K562 (cell line): ENCODE measurements at regions not wholly inside any gene's neighbourhood (a gene's known extent, or its start where the extent isn't known, plus 50 kb on each side); places are given as distances from the start of the nearest gene placed in this dataset.

Experiments used
- ATAC-seq: fragments of 200-7000 bp; cut with Tn5 transposase; 3 replicates; pipeline ENCODE4 v1.9.1; 2020; ENCODE audit warnings: moderate library complexity
- BruUV-seq: library from RNA; stranded (reverse); fragments of 400-500 nt; replicated peaks from 2 replicates; lab custom pipeline; 2021; lab: Mats Ljungman, UMichigan
- CTCF ChIA-PET: fragments of 300-600 bp; formaldehyde crosslinking; extraction: SDS; loops from one replicate; lab custom pipeline; 2021; ENCODE audit warnings: low intra/inter-chr PET ratio; lab: Yijun Ruan, JAX
- POLR2A ChIA-PET: fragments of 300-600, 350-650 bp; sonication (Branson Sonifier 250); formaldehyde crosslinking; extraction: SDS; loops from one replicate; lab custom pipeline; 2021; ENCODE audit warnings: antibody characterized with exemption, inconsistent platforms; lab: Yijun Ruan, JAX
- DNase-seq, 4 experiments: peaks; one replicate each; pipeline versions ENCODE4 v3.0.0 to v3.0.0-alpha.2; 2011 to 2018; ENCODE audit warnings: low spot score in 3 of 4, mixed read lengths in 3 of 4; ENCODE audit errors: extremely low read depth in 1 of 4
- FAIRE-seq: peaks from 2 replicates; lab custom pipeline; 2011; peaks lifted over from hg19 to GRCh38; lab: Jason Lieb, UNC
- H2AFZ ChIP-seq: 2 replicates; pipeline ENCODE4 v1.6.0; 2011; ENCODE audit warnings: low read depth, low read length, control low read depth, inconsistent platforms
- H3K27ac ChIP-seq: fragments of 200-600 bp; 3 replicates; pipeline ENCODE4 v1.8.0; 2011; ENCODE audit warnings: low read depth, mild to moderate bottlenecking, control low read depth, inconsistent platforms, low read length, moderate library complexity, mixed read lengths; ENCODE audit errors: extremely low read depth
- H3K27me3 ChIP-seq, 2 experiments: fragments of 300-600 bp in 1 of 2; 2 replicates in 1 of 2; 3 replicates in 1 of 2; pipeline versions ENCODE4 v1.6.0 to v1.8.0; 2011; ENCODE audit warnings: inconsistent platforms in 2 of 2, low read length in 2 of 2, mild to moderate bottlenecking in 1 of 2, mixed read lengths in 1 of 2, moderate library complexity in 1 of 2; ENCODE audit not compliant: control insufficient read depth in 2 of 2, insufficient read depth in 2 of 2
- H3K36me3 ChIP-seq: fragments of 300-600 bp; 3 replicates; pipeline ENCODE4 v1.8.0; 2011; ENCODE audit warnings: mild to moderate bottlenecking, low read length, inconsistent platforms; ENCODE audit not compliant: control insufficient read depth, insufficient read depth
- H3K4me1 ChIP-seq, 2 experiments: fragments of 200-600 bp in 1 of 2; replicated peaks in 1 of 2; 2 replicates in 1 of 2; 3 replicates in 1 of 2; pipeline versions ENCODE4 v1.5.1 to v1.8.0; 2011; ENCODE audit warnings: inconsistent platforms in 2 of 2, low read length in 2 of 2, mild to moderate bottlenecking in 1 of 2, mixed read lengths in 1 of 2, moderate library complexity in 1 of 2; ENCODE audit not compliant: control insufficient read depth in 2 of 2, insufficient read depth in 2 of 2
- H3K4me2 ChIP-seq: 2 replicates; pipeline ENCODE4 v1.6.1; 2011; ENCODE audit warnings: low read length, control low read depth, inconsistent platforms, mixed read lengths; ENCODE audit not compliant: insufficient read depth
- H3K4me3 ChIP-seq: fragments of 200-600 bp; sonication (generic), shearing (Covaris generic); 2 replicates; pipeline ENCODE4 v1.5.1; 2016; ENCODE audit warnings: control low read depth, inconsistent platforms
- H3K79me2 ChIP-seq: fragments of 200-600 bp; 3 replicates; pipeline ENCODE4 v1.8.0; 2011; ENCODE audit warnings: low read length, inconsistent platforms; ENCODE audit not compliant: control insufficient read depth, insufficient read depth
- H3K9ac ChIP-seq, 2 experiments: 2 replicates each; pipeline versions ENCODE4 v1.6.0 to v1.6.1; 2011; ENCODE audit warnings: low read depth in 2 of 2, low read length in 2 of 2, control low read depth in 1 of 2, inconsistent platforms in 1 of 2, mild to moderate bottlenecking in 1 of 2, mixed read lengths in 1 of 2; ENCODE audit not compliant: insufficient read depth in 1 of 2
- H3K9me1 ChIP-seq: one replicate; pipeline ENCODE4 v1.6.0; 2011; ENCODE audit warnings: inconsistent platforms, mild to moderate bottlenecking, low read length, moderate library complexity; ENCODE audit not compliant: control insufficient read depth, insufficient read depth
- H3K9me3 ChIP-seq: replicated peaks from 2 replicates; pipeline ENCODE4 v1.5.1; 2011; ENCODE audit warnings: low read depth, low read length, inconsistent platforms; ENCODE audit not compliant: control insufficient read depth, insufficient read depth
- H4K20me1 ChIP-seq: replicated peaks from 2 replicates; pipeline ENCODE4 v1.6.1; 2011; ENCODE audit warnings: low read length, inconsistent platforms, mixed read lengths; ENCODE audit not compliant: control insufficient read depth, insufficient read depth
- BRCA1 ChIP-seq, 2 experiments: fragments of 450-650 bp in 1 of 2; sonication (generic) in 1 of 2; formaldehyde crosslinking in 1 of 2; IDR thresholded peaks; 2 replicates each; pipeline versions ENCODE4 v1.5.0 to v1.6.1; 2017 to 2020; ENCODE audit warnings: mild to moderate bottlenecking in 1 of 2, missing genetic modification reagents in 1 of 2
- KHSRP ChIP-seq: fragments of 450-650 bp; IDR thresholded peaks from 2 replicates; pipeline ENCODE4 v1.6.1; 2017
- SMARCA5 ChIP-seq: fragments of 450-650 bp; IDR thresholded peaks from 2 replicates; pipeline ENCODE4 v1.6.1; 2016
- WGBS: fragments of 100-300 bp; shearing (Covaris generic); methylation state at CpG from one replicate; pipeline ENCODE4 v1.1.6; 2016; ENCODE audit warnings: low coverage, mixed read lengths; ENCODE audit not compliant: insufficient coverage; ENCODE audit errors: missing lambda C conversion rate; 5-methylcytosine and 5-hydroxymethylcytosine counted together
- in situ Hi-C: fragments of 300-500 bp; cut with MboI; formaldehyde crosslinking; loops from 4 replicates; pipeline ENCODE4 v1.15.0; 2018; ENCODE audit warnings: inconsistent platforms, mixed read lengths
- intact Hi-C: fragments of 100-400 bp; cut with micrococcal nuclease; formaldehyde crosslinking; loops from 2 replicates; pipeline ENCODE4 v1.14.2; 2022
- TF ChIP-seq, protein P1 (sequence below): fragments of 250-450 bp; sonication (Bioruptor Pico); IDR thresholded peaks from 2 replicates; pipeline ENCODE4 v1.6.1; 2021; ENCODE audit warnings: mild to moderate bottlenecking
- TF ChIP-seq, protein P2 (sequence below): IDR thresholded peaks from 2 replicates; pipeline ENCODE4 v1.6.1; 2016; ENCODE audit warnings: missing genetic modification characterization, missing compliant biosample characterization

DNA sequence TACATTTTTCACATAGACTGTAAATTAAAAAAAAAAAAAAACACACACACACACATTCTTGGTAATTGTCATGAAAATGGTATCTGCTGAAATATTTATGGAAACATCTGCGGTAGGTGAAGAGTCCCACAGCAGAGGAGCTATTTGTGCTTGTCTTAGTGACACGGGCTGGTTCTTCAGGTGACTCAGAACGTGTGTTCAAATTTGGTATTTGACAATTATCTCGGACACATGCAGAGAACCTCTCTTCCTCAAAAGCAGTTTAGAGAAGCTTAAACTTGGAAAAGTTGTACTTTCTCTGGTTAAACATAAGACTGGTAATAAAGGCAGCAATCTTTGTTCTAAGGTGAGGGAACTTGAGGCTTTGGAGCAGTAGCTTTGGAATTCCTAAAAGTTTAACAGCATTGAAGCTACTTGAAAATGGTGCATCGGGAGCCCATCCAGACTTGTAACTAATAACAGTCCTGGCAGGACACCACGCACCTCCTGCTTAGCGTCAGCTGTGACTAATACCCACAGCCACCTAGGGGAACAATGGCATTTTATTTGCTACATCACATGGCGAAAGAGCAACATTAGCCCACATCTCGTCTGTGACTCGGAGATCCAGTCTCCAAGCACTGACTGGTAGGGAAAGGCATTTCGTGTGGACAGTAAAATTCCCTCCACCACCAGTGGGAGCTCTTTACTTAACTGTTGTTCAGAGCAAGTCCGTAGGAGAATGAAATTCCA lies 1505.1 kb upstream of the SLC10A2 start:
- intact Hi-C loops (no loop called here), in situ Hi-C loops (no loop called here)
- Histone ChIP-seq H3K4me3 (no peak overlapping the region), H3K9ac (no peak overlapping the region), H3K4me2 (no peak overlapping the region), H3K4me1 (no peaks in the 10 kb centered on the region), H3K27ac (no peak overlapping the region), H3K9me1 (no peaks in the 10 kb centered on the region), H4K20me1 (no peaks in the 10 kb centered on the region), H3K9me3 (no peaks in the 10 kb centered on the region), H2AFZ (no peak overlapping the region), H3K79me2 (no peaks in the 10 kb centered on the region), H3K36me3 (no peaks in the 10 kb centered on the region), H3K27me3 (no peaks in the 10 kb centered on the region)
- peak in 1 of 4 experiments; percentile 0 for DNase-seq
- TF ChIP-seq, protein P1, sequence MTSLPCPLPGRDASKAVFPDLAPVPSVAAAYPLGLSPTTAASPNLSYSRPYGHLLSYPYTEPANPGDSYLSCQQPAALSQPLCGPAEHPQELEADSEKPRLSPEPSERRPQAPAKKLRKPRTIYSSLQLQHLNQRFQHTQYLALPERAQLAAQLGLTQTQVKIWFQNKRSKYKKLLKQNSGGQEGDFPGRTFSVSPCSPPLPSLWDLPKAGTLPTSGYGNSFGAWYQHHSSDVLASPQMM (CRISPR knock-in tag) = no peak
- TF ChIP-seq BRCA1 (IDR thresholded peaks at IDR 0.05) (no peak), BRCA1 (CRISPR knock-in tag; IDR thresholded peaks at IDR 0.05) (no peak), KHSRP (no peak), SMARCA5 (no peak)
- TF ChIP-seq, protein P2, sequence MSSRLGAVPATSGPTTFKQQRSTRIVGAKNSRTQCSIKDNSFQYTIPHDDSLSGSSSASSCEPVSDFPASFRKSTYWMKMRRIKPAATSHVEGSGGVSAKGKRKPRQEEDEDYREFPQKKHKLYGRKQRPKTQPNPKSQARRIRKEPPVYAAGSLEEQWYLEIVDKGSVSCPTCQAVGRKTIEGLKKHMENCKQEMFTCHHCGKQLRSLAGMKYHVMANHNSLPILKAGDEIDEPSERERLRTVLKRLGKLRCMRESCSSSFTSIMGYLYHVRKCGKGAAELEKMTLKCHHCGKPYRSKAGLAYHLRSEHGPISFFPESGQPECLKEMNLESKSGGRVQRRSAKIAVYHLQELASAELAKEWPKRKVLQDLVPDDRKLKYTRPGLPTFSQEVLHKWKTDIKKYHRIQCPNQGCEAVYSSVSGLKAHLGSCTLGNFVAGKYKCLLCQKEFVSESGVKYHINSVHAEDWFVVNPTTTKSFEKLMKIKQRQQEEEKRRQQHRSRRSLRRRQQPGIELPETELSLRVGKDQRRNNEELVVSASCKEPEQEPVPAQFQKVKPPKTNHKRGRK (tag) = no peak
- CTCF ChIA-PET = interaction anchor here (0.7 kb wide), 1 partner anchor 1943 kb away, joined by 3 read pairs; no protein-coding TSS in a partner anchor
- FAIRE-seq = no peak
- POLR2A ChIA-PET = no interaction called here
- 1% methylated on average over 10 of the region's 12 CpGs for WGBS
- no peak for ATAC-seq
- no TSS peak for BruUV-seq
